ENCODE measurements at regions not wholly inside any gene's neighbourhood (a gene's known extent, or its start where the extent isn't known, plus 50 kb on each side); places are given as distances from the start of the nearest gene placed in this dataset.

DNA sequence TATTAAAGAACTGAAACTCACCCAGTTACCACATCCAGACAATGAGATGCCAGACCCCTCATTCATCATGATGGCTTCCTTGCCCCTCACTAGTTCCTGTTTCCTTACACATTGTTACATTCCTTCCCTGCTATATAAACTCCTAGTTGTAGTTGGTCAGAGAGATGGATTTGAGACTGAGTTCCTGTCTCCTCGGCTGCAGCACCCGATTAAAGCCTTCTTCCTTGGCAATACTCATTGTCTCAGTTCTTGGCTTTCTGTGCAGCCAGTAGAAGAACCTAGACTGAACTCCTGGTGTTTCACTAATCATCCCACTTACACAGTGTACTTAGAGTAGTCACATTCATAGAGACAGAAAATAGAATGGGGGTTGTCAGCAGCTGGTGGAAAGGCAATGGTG lies 324.7 kb downstream of the TRIML1 start:
- Histone ChIP-seq H3K9me3 (no peaks in the 10 kb centered on the region), H3K4me1 (ENCODE audit: control insufficient read depth in 1 of 2, insufficient read depth in 1 of 2, low read depth in 1 of 2, low read length in 1 of 2) (no peaks in the 10 kb centered on the region), H3K36me3 (no peaks in the 10 kb centered on the region), H3K4me3 (ENCODE audit: low read depth in 1 of 2, low read length in 1 of 2) (no peak overlapping the region), H3K27ac (no peak overlapping the region), H3K27me3 (no peaks in the 10 kb centered on the region)
- TF ChIP-seq, protein P1, sequence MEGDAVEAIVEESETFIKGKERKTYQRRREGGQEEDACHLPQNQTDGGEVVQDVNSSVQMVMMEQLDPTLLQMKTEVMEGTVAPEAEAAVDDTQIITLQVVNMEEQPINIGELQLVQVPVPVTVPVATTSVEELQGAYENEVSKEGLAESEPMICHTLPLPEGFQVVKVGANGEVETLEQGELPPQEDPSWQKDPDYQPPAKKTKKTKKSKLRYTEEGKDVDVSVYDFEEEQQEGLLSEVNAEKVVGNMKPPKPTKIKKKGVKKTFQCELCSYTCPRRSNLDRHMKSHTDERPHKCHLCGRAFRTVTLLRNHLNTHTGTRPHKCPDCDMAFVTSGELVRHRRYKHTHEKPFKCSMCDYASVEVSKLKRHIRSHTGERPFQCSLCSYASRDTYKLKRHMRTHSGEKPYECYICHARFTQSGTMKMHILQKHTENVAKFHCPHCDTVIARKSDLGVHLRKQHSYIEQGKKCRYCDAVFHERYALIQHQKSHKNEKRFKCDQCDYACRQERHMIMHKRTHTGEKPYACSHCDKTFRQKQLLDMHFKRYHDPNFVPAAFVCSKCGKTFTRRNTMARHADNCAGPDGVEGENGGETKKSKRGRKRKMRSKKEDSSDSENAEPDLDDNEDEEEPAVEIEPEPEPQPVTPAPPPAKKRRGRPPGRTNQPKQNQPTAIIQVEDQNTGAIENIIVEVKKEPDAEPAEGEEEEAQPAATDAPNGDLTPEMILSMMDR (IDR thresholded peaks at IDR 0.05) = no peak

- TF ChIP-seq, protein P1 (IDR thresholded peaks at IDR 0.05) = no peak
- Histone ChIP-seq H3K4me1 (ENCODE audit: control insufficient read depth in 1 of 2, insufficient read depth in 1 of 2, low read depth in 1 of 2, low read length in 1 of 2) (no peaks in the 10 kb centered on the region), H3K4me3 (ENCODE audit: low read depth in 1 of 2, low read length in 1 of 2) (no peak overlapping the region), H3K9me3 (no peaks in the 10 kb centered on the region), H3K27me3 (no peaks in the 10 kb centered on the region), H3K36me3 (no peaks in the 10 kb centered on the region), H3K27ac (no peak overlapping the region)
Observed at GRCh38 chr4:188466001-188466400, 326.8 kb downstream of the TRIML1 start.

DNA sequence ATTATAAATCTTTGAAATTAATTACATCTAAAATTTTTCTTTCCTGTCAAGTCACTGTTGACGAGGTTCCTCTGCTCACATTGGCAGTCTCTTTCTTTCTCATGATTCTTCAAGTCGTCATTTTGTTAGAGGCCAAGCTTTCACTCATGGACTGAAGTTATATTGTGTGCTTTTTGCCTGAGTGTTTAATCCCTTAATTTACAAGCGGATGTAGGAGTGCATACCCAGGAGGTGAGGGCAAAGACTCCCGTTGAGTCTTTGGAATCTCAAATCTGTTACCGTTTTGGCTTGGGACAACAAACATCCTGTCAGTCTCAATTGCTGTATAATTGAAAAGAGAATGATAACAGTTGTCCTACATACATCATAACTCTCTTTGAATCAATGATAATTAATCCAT lies 345.0 kb downstream of the TRIML1 start:
- H3K4me3 ChIP-seq (ENCODE audit: low read depth in 1 of 2, low read length in 1 of 2) = no peak overlapping the region
- TF ChIP-seq, protein P1 (IDR thresholded peaks at IDR 0.05) = no peak
- no peaks in the 10 kb centered on the region for H3K27me3 ChIP-seq
- no peaks in the 10 kb centered on the region for H3K36me3 ChIP-seq
- no peaks in the 10 kb centered on the region for H3K9me3 ChIP-seq
- no peaks in the 10 kb centered on the region for H3K4me1 ChIP-seq (ENCODE audit: control insufficient read depth in 1 of 2, insufficient read depth in 1 of 2, low read depth in 1 of 2, low read length in 1 of 2)
- no peak overlapping the region for H3K27ac ChIP-seq

GRCh38 chr4:188485906-188486305 lies 346.7 kb downstream of the TRIML1 start:
- Histone ChIP-seq H3K9me3 (no peaks in the 10 kb centered on the region), H3K36me3 (no peaks in the 10 kb centered on the region), H3K27me3 (no peaks in the 10 kb centered on the region), H3K4me1 (ENCODE audit: control insufficient read depth in 1 of 2, insufficient read depth in 1 of 2, low read depth in 1 of 2, low read length in 1 of 2) (no peaks in the 10 kb centered on the region), H3K4me3 (ENCODE audit: low read depth in 1 of 2, low read length in 1 of 2) (no peak overlapping the region), H3K27ac (no peak overlapping the region)
- TF ChIP-seq, protein P1 (IDR thresholded peaks at IDR 0.05) = no peak

DNA sequence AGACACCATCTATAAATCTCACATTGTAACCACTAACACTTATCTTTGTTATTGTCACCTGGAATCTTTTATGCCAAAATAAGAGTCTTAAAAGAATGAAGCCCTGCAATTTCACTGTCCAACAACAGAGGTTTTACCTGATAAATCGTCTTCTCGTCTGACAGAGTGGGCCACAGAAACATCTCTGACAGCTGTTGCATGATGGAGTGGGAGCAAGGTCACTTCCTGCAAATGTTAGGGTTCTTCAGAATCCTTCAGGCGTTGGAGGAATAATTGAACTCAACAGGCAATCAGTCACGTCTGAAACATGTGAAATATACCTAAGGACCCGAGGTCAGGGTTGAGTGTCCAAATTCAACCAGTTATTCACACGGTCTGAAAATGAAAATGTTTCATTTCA lies 353.6 kb downstream of the TRIML1 start:
- Histone ChIP-seq H3K9me3 (no peaks in the 10 kb centered on the region), H3K4me1 (ENCODE audit: control insufficient read depth in 1 of 2, insufficient read depth in 1 of 2, low read depth in 1 of 2, low read length in 1 of 2) (no peaks in the 10 kb centered on the region), H3K27me3 (no peaks in the 10 kb centered on the region), H3K36me3 (no peaks in the 10 kb centered on the region), H3K4me3 (ENCODE audit: low read depth in 1 of 2, low read length in 1 of 2) (no peak overlapping the region), H3K27ac (no peak overlapping the region)
- TF ChIP-seq, protein P1 (IDR thresholded peaks at IDR 0.05) = no peak

GRCh38 chr4:188495169-188495568 lies 355.9 kb downstream of the TRIML1 start:
- TF ChIP-seq, protein P1 (IDR thresholded peaks at IDR 0.05) = no peak
- Histone ChIP-seq H3K27ac (no peak overlapping the region), H3K4me1 (ENCODE audit: control insufficient read depth in 1 of 2, insufficient read depth in 1 of 2, low read depth in 1 of 2, low read length in 1 of 2) (no peaks in the 10 kb centered on the region), H3K36me3 (no peaks in the 10 kb centered on the region), H3K4me3 (ENCODE audit: low read depth in 1 of 2, low read length in 1 of 2) (no peak overlapping the region), H3K9me3 (no peaks in the 10 kb centered on the region), H3K27me3 (no peaks in the 10 kb centered on the region)

All from neutrophil (primary cell).